Neural cell (in vitro differentiated cells): ENCODE measurements at regions not wholly inside any gene's neighbourhood (a gene's known extent, or its start where the extent isn't known, plus 50 kb on each side); places are given as distances from the start of the nearest gene placed in this dataset.
"Not testable (repeated sequence)": the region's sequence is repeated elsewhere in the genome, so short reads cannot be mapped to it uniquely, and the experiment has no call there.

Experiments
- H2AFZ ChIP-seq: fragments of 200-600, 300-800 bp; sonication (generic), shearing (Covaris generic); 2 replicates; pipeline ENCODE4 v1.6.0; 2014; ENCODE audit warnings: low read depth, mild to moderate bottlenecking, antibody characterized with exemption, low read length, moderate library complexity
- H3F3A ChIP-seq: fragments of 200-600 bp; shearing (Covaris generic); 2 replicates; pipeline ENCODE4 v1.6.1; 2016; ENCODE audit warnings: mild to moderate bottlenecking, moderate library complexity, mixed read lengths, antibody characterized with exemption, low read length; ENCODE audit not compliant: insufficient read depth, poor library complexity, severe bottlenecking
- H3K27ac ChIP-seq: fragments of 200-600, 300-800 bp; sonication (generic), shearing (Covaris generic); 2 replicates; pipeline ENCODE4 v1.5.1; 2014; ENCODE audit warnings: mild to moderate bottlenecking, low read length, moderate library complexity
- H3K27me3 ChIP-seq: fragments of 300-800, 200-600 bp; sonication (generic), shearing (Covaris generic); 2 replicates; pipeline ENCODE4 v1.6.0; 2014; ENCODE audit warnings: mild to moderate bottlenecking, low read depth, low read length, moderate library complexity; ENCODE audit not compliant: insufficient read depth
- H3K36me3 ChIP-seq: fragments of 300-800, 200-600 bp; sonication (generic), shearing (Covaris generic); 2 replicates; pipeline ENCODE4 v1.5.1; 2014; ENCODE audit warnings: mild to moderate bottlenecking, antibody characterized with exemption, low read length, moderate library complexity; ENCODE audit not compliant: insufficient read depth
- H3K4me2 ChIP-seq: fragments of 300-800, 200-600 bp; sonication (generic), shearing (Covaris generic); 2 replicates; pipeline ENCODE4 v1.6.0; 2014; ENCODE audit warnings: mild to moderate bottlenecking, low read length
- H3K4me3 ChIP-seq: fragments of 300-800, 200-600 bp; sonication (generic), shearing (Covaris generic); 2 replicates; pipeline ENCODE4 v1.5.1; 2014; ENCODE audit warnings: mild to moderate bottlenecking, low read length, moderate library complexity
- H3K79me2 ChIP-seq: fragments of 200-600 bp; shearing (Covaris generic); replicated peaks from 2 replicates; pipeline ENCODE4 v1.6.0; 2014; ENCODE audit warnings: mild to moderate bottlenecking, low read length, moderate library complexity; ENCODE audit not compliant: insufficient read depth
- H3K9ac ChIP-seq: fragments of 300-800, 200-600 bp; sonication (generic), shearing (Covaris generic); 2 replicates; pipeline ENCODE4 v1.6.1; 2016; ENCODE audit warnings: mild to moderate bottlenecking, low read length, mixed read lengths
- H3K9me2 ChIP-seq: fragments of 200-600 bp; shearing (Covaris generic); 2 replicates; pipeline ENCODE4 v1.6.1; 2016; ENCODE audit warnings: mild to moderate bottlenecking, low read length, mixed read lengths; ENCODE audit not compliant: insufficient read depth
- H3K9me3 ChIP-seq: fragments of 200-600, 300-800 bp; sonication (generic), shearing (Covaris generic); 2 replicates; pipeline ENCODE4 v1.6.1; 2016; ENCODE audit warnings: mild to moderate bottlenecking, mixed run types, low read length, moderate library complexity, mixed read lengths
- H4K20me1 ChIP-seq: fragments of 200-600 bp; shearing (Covaris generic); 2 replicates; pipeline ENCODE4 v1.6.1; 2016; ENCODE audit warnings: mild to moderate bottlenecking, mixed run types; ENCODE audit not compliant: insufficient read depth
- CTCF ChIP-seq: fragments of 450-650 bp; IDR thresholded peaks from 2 replicates; pipeline ENCODE4 v1.5.1; 2014; ENCODE audit warnings: antibody characterized with exemption, mild to moderate bottlenecking, moderate library complexity; ENCODE audit not compliant: poor library complexity, severe bottlenecking
- EP300 ChIP-seq: fragments of 450-650 bp; conservative IDR thresholded peaks from 2 replicates; pipeline ENCODE4 v1.6.1; 2014; ENCODE audit warnings: antibody characterized with exemption, mild to moderate bottlenecking, moderate library complexity; ENCODE audit not compliant: poor library complexity, severe bottlenecking
- EZH2 ChIP-seq: fragments of 200-600, 300-800 bp; shearing (Covaris generic), sonication (generic); IDR thresholded peaks from 2 replicates; pipeline ENCODE4 v1.6.1; 2014; ENCODE audit warnings: antibody characterized with exemption, low read length, borderline replicate concordance, mild to moderate bottlenecking; ENCODE audit not compliant: insufficient read depth, poor library complexity, severe bottlenecking
- MXI1 ChIP-seq: fragments of 450-650 bp; conservative IDR thresholded peaks from 2 replicates; pipeline ENCODE4 v1.6.1; 2014; ENCODE audit warnings: antibody characterized with exemption, mild to moderate bottlenecking; ENCODE audit not compliant: poor library complexity, severe bottlenecking
- POLR2AphosphoS5 ChIP-seq: IDR thresholded peaks from 2 replicates; pipeline ENCODE4 v1.6.1; 2012
- RAD21 ChIP-seq: fragments of 450-650 bp; conservative IDR thresholded peaks from 2 replicates; pipeline ENCODE4 v1.6.1; 2014; ENCODE audit warnings: antibody characterized with exemption, mild to moderate bottlenecking, moderate library complexity
- REST ChIP-seq: IDR thresholded peaks from 2 replicates; pipeline ENCODE4 v1.6.1; 2012; ENCODE audit warnings: borderline replicate concordance
- SMC3 ChIP-seq: fragments of 450-650 bp; conservative IDR thresholded peaks from 2 replicates; pipeline ENCODE4 v1.6.1; 2014; ENCODE audit warnings: antibody characterized with exemption, mild to moderate bottlenecking, moderate library complexity; ENCODE audit not compliant: poor library complexity
- TAF1 ChIP-seq: IDR thresholded peaks from 2 replicates; pipeline ENCODE4 v1.6.1; 2012; ENCODE audit warnings: low read depth

GRCh38 chr9:110031511-110032173, 176.3 kb downstream of the C9orf152 start:
- no peaks in the 10 kb centered on the region for H3K9me3 ChIP-seq
- TF ChIP-seq POLR2AphosphoS5 (no peak), RAD21 (no peak), TAF1 (no peak), MXI1 (no peak), EZH2 (no peak), CTCF (no peak), SMC3 (no peak), REST (no peak), EP300 (no peak)
- H3K27ac ChIP-seq = no peak overlapping the region
- no peaks in the 10 kb centered on the region for H3K9me2 ChIP-seq
- no peaks in the 10 kb centered on the region for H3K79me2 ChIP-seq
- no peak overlapping the region for H3K4me3 ChIP-seq
- no peaks in the 10 kb centered on the region for H3F3A ChIP-seq
- H2AFZ ChIP-seq = no peak overlapping the region
- no peak overlapping the region for H3K4me2 ChIP-seq
- no peaks in the 10 kb centered on the region for H4K20me1 ChIP-seq
- H3K36me3 ChIP-seq = no peaks in the 10 kb centered on the region
- H3K9ac ChIP-seq = no peak overlapping the region
- H3K27me3 ChIP-seq = no peaks in the 10 kb centered on the region

- not testable (repeated sequence) for H3K9me3 ChIP-seq, H3K79me2 ChIP-seq, H3K4me3 ChIP-seq, H3K27me3 ChIP-seq, H3K27ac ChIP-seq, H3K9me2 ChIP-seq, H3F3A ChIP-seq, H3K4me2 ChIP-seq, H3K36me3 ChIP-seq, H3K9ac ChIP-seq, H4K20me1 ChIP-seq, H2AFZ ChIP-seq
Observed at GRCh38 chr9:110032532-110032931, 175.4 kb downstream of the C9orf152 start.

GRCh38 chr9:110033869-110034268, 174.1 kb downstream of the C9orf152 start:
- H3K9me2 ChIP-seq = no peaks in the 10 kb centered on the region
- no peaks in the 10 kb centered on the region for H3K36me3 ChIP-seq
- no peaks in the 10 kb centered on the region for H4K20me1 ChIP-seq
- no peak overlapping the region for H3K9ac ChIP-seq
- H3K9me3 ChIP-seq = no peaks in the 10 kb centered on the region
- H2AFZ ChIP-seq = no peak overlapping the region
- TF ChIP-seq SMC3 (no peak), REST (no peak), EP300 (no peak), EZH2 (no peak), MXI1 (no peak), TAF1 (no peak), POLR2AphosphoS5 (no peak)
- no peaks in the 10 kb centered on the region for H3K27me3 ChIP-seq
- H3K4me2 ChIP-seq = no peak overlapping the region
- no peak overlapping the region for H3K27ac ChIP-seq
- H3K4me3 ChIP-seq = no peak overlapping the region
- no peaks in the 10 kb centered on the region for H3K79me2 ChIP-seq
- H3F3A ChIP-seq = no peaks in the 10 kb centered on the region
